HG02571 (cell line): ENCODE measurements at regions not wholly inside any gene's neighbourhood (a gene's known extent, or its start where the extent isn't known, plus 50 kb on each side); places are given as distances from the start of the nearest gene placed in this dataset.

Experiments used
- ATAC-seq: cut with Tn5 transposase; IDR thresholded peaks from one replicate; pipeline ENCODE4 v1.9.1; 2021; ENCODE audit warnings: mild to moderate bottlenecking, moderate library complexity; ENCODE audit not compliant: unreplicated experiment

DNA sequence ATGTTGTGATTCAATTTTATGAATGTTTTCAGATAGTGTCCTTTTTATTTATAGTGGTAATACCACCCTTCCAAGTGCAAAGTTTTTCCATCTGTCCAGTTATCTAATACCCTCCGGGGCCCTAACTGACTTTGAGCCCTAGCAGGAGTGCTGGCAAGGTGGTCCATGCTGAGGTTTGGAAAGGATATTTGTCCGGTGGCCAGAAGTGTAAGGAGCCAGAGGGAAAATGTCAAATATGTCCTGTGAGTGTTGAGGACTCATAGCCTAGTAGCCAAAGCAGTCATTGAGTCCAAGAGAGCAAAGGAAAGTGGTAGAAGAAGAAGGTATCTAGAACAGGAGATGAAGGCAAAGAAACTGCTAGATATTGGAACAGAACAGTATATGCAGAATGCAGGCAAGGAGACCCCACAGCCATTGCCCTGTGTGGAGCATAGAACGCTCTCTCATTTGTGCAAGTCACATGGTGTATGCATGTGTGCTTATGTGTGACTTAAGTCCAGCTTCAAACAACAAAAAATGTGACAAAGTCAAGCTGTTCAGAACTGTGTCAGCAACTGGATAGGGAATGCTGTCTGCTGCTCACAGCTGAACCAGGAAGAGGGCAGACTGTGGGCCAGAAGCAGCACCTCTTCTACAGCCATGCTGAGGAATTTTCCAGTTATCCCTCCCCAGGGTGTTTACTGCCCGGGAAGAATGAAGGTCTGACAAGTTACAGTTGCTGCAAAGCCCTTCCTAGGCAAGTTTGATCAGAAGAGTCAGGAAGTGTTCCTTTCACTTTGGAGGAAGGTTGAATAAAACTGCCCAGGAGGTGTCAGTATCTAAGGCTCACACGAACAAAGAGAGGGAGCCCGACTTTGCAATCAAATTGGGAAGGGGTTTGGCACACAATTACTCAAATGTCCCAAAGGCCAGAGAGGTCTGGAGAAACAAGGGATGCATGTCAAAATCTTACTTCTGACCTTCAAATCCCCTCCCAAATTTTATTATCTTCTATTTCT, 463.3 kb upstream of the DMAC1 start:
- no peak for ATAC-seq

DNA sequence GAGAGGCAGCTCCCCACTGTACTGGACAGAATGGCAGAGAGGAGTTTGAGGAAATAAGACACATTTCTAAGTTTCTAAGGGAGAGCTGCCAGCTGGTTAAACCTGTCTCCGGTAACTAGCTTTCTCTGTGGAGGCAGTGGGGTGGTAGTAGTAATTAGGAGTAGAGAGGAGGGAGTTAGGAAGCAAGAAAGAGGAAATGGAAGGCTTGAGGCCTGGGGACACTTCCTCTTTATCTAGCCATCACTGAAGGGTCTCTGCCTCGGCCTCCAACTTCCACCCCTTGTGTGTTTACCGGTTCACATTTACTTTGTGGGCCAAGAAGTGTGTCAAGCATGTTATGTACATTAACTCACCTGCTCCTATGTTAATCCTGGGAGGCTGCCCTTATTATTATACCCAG, 462.2 kb upstream of the DMAC1 start:
- no peak for ATAC-seq

DNA sequence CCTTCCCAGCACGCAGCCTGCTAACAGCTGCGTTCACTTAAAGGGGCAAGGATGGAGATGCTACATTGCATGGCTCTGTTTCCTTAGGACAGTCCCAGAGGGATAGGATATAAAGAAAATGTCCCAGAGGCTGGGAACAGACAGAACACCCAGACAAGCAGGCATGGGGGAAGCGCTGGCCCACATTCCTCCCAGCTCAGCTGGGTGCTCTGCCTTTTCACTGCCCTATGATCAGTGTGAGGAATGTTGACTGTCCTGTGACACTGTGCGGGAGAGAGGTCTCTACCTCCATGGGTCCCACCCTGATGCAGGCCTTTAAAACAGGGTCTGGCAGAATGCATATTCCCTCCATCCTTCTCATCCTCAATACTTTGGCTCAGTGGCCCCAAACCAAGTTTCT, 459.4 kb upstream of the DMAC1 start:
- no peak for ATAC-seq

DNA sequence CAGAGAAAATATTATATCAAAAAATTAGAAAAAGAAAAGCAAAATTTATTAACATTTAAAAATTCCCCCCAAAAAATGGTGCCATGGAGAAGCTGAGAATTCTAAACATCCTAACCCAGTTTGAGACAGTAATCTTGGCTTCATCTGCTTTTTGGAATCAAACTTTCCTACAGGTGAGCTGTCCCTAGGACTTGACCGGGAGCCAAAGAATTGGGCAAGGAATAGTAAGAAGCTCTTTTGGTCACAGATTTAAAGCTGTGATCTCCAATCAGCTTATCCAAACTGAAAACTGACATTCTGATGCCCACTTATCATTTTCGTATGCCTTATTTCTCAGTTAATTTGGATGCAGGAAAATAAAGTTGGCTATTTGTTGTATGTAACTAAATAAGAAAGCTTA, 457.3 kb upstream of the DMAC1 start:
- ATAC-seq: no peak

DNA sequence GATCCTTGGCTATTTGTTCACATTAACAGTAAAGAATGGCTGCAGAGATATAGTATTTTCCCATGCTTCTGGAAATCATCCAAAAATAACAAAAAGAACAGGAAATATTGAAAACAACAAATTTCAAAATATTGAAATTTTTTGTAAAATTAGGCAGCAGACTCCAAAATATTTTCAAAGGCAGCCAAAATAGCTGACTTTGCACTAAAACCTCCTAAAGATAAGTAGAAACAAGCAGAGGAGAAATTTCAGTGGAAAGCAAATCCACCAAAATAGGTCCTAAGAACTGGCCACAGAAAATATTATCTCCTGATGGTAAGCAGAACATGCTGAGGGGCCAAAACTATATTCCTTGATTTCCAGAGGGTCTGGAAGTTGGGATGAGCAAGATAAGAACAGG, 456.3 kb upstream of the DMAC1 start:
- ATAC-seq: no peak

DNA sequence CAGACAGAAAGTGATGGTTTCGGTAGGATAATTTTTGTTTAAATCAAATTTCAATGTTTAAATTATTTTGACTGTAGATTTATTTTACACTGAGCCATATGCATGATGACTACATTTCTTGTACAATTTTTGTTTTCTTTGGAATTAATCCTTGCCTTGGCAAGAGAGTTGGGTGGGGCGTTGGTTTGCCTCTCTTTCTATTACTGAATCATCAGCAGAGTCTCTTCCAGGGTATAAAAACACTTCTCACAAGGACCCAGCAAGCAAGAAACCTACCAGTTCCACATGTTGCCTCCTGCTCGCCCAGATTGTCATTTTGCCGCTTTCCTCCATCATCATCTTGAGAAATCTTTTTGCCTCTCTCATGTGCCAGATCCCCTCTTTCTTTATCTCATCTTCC, 455.0 kb upstream of the DMAC1 start:
- ATAC-seq: no peak

DNA sequence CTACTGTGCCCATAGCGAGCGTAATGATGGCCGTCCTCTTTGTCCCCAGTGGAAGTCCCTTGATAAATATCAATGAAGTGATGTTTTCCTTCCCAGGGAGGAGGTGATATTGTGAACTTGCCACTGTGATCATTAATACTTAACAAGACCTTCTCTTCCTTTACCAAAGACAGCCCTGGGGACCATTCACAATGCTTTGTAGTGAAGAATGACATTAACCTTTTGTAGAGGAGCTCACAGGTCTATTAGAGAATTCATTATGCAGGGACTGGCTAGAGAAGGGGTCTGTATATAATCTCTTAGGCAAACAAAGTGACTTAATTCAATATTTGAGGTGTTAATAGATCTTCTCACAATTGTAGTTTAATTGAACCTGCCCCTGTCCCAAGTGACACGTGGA, 452.9 kb upstream of the DMAC1 start:
- ATAC-seq: no peak

DNA sequence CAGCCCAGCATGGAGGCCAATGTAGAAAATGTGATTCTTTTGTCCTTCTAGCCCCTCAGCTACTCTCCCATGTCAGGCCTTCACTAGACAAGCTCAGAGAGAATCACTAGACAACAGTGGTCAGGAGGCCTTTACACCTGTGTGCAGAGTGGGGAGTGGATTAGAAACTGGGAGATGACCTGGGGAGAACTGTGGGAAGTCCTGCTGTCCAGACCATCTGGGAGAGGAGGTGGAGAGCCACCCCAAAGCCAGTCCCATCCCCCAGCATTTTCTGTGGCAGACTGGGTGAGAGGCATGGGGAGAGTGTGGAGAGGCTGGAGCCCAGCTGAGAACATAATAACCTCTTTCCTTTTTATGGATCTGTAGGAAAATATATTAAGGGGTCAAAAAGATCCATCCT, 452.0 kb upstream of the DMAC1 start:
- no peak for ATAC-seq

DNA sequence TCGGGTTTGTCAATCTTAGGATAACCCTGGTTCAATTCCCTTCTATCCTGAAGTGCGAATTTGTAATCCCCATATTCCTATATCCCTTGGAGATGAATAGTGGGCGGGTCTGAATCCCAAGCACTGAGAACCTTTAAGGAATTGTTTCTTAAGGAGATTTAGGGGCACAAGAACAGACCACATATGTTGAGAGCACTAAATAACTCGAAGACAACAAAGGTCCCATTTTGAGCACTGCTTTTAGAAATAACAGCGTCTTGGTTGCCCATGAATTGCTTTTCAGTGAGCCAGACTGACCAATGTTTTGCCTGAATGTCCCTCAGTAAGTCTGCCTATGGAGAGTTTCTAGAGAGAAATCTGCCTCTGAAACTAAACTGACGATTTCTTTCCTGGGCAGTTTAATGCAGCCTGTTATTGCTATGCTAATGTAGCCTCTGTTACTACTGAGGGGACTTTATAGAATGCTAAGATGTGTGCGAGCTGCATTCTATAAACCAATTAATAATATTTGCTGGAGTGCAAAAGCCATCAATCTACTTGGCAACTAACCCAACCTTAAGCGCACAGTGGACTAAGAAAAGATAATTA, 445.0 kb upstream of the DMAC1 start:
- ATAC-seq: no peak

DNA sequence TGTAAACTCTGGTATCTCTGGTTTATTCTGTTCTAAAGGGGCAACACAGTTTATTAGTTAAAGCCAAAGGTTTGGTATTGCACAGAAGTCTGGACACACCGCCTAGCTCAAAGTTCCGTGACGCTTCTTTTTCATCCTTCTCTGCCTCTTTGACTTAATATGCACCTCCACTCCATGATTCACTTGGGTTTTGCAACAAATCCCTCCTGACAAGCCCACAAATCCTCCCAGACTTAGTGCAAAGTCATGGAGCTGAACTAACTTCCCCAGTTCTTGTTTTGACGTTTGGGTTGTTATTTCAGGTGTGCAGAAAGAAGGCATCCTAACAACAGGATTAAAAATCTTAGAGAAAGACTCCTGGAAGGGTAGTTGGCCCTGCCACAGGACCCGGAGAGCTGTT, 441.6 kb upstream of the DMAC1 start:
- ATAC-seq: no peak

DNA sequence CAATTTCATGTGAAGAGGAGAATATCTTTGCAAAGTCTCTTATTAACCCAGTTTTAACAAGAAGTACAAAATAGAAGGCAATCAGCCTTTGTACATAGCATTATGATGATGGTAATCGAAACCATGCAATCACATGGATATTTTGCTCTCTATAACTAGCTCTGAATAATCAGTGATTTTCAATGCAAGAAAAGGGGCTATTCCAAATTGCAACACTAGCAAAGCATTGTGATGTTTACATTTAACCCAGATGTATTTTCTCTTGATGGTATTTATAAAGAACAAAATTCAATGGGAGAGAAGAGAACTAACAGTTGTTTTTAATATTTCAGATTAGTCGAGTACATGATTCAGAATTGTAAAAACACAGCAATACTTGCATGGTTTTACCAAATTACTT, 437.5 kb upstream of the DMAC1 start:
- ATAC-seq: no peak

DNA sequence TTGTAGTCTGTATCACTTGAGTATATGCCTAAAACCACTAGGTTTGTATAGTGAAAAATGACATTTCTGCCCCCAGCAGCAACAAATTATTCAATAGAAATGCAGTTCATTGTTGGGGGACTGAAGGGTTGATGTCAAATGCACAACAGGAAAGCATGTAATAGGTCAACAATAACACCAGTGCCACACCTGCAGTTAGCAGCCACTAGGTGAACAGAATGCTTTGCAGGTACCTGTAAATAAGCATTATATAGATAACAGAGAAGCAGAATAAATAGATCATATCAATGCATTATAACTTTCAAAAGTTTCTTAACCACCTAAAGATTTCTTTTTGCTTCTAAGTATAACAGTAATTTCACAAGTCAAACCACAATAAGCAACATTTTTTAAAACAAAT, 435.9 kb upstream of the DMAC1 start:
- ATAC-seq: no peak

DNA sequence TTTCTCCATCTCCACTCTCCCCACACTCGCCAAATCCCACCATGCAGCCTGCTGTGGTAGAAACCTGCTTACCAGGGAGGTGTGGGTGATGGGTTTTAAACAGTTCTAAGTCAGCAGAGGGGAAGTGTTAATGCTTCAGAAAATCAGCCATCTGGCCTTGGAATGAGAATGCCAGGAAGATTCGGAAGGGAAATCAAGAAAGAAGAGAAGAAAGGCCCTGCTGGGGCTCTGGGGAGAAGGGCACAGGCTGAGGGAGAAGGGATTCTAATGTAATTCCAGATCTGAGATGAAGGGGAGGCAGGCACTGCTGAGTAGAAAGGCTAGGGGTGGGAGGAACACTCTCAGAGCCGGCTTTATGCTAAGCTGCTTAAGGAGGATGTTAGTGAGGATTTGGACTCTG, 434.7 kb upstream of the DMAC1 start:
- no peak for ATAC-seq

DNA sequence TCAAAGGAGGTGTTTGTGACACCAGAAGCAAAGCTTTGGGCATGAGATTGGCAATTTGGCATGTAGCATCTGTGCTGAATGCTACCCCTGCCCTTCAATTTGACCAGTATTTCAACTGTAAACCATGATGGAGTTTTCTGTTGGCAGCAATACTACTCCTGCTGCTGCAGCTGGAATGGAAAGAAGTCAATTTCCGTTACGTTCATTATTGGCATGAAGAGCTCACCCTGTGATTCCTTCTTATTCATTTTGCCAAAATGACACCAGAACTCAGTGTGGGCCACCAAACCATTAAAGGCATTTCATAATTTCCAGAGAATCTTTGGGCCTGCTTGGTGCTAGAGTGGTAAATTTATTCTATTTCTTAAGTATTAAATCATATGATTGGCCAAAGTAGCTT, 433.1 kb upstream of the DMAC1 start:
- ATAC-seq: no peak

DNA sequence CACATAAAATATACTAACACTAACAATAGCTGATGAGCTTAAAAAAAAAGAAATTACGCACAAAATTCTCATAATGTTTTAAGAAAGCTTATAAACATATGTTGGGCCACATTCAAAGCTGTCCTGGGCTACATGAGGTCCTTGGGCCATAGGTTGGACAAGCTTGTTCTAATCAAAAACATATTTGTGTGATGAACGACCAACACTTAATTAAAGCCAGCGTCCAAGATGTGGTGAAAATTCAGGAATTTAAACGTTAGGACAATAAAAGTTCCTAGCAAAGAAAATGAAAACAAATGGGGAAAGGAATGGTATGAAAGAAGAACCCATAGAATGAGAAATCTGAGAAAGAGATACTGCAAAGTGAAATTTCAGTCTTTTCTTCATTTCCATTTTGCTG, 429.6 kb upstream of the DMAC1 start:
- no peak for ATAC-seq

DNA sequence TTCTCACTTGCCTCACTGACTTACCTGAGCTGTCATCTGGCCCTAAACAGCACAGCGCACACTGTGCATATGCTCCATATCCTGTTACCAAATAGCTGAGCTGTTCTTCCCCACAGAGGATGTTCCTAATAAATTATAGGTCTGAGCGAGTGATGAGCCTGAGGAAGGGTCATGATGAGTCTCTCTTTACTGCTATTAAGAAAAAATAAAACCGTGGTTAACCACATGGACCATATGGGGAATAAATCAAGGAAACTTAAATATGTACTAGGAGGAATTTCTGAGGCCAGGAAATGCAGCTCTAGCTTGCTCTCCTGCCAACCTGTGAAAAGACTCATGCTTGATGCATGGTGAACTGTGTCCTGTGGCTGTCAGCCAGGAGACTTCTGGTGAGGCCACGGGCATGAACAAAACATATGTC, 424.8 kb upstream of the DMAC1 start:
- ATAC-seq: no peak

DNA sequence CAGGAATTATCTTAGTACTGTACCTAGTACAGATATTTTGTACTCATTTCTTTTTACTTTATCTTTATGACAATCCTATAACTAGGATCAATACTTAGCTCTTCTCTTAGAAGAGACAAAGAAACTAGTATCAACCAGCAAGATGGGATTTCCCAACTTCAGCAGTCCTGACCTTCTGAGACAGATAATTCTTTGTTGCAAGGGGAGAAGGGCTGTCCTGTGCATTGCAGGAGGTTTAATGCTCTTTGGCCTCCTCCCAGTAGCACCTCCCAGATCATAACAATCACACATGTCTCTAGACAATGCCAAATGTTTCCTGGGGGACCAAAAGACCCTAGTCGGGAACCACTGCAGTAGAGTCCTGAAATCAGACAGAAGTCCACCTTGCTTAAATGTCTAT, 424.3 kb upstream of the DMAC1 start:
- ATAC-seq: no peak

DNA sequence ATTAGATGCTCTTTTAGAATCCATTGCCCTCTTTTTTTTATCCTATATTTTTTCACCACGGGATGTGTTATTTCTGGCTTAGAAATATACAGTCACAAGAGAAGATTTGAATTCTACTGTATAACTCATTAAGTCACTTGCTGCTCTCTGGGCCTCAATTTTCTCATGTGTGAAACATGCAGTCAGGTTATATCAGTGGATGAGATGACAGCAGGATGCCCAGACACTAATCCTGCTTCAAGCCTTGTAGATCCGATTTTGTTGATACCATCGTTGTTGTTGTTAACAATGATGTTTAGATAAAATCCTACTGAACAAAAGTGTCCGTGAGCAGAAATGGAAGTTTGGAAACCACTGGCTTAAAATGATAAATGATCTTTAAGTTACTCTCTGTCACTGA, 421.9 kb upstream of the DMAC1 start:
- ATAC-seq: no peak

DNA sequence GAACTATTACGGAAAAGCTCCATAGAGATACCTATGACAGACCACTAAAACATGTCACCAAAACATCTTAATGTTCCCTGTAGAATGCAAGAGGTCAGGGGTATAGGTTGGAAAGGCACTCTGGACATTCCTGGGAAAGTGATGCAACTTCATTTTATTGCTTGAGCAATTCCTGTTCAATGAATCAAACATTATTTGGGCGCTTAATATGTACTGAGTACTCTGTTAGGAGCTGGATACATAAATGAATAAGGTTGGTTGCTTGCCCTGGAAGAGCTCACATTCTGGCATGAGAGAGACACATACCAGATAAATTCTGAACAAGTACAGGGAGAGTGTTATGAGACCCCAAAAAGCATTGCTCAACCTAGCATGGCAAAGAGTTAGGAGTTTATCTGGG, 408.9 kb upstream of the DMAC1 start:
- no peak for ATAC-seq

DNA sequence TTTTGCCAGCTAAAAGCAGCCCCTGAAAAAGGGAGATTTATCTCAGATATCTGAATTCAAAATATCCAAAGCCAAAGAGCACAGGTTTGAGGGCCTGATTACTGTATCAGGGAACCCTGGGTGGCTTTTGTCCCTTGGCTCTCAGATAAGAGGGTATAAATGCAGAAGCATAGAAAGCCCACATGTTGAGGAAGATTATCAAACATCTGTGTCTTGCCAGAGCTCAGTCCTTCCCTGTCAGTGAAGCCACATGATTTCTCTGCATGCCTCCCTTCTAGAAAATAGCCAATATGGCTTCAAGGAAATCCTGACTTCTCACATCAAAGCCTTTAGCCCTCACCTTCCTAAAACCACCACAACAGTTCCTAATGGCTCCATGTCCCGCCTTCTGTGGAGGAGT, 408.0 kb upstream of the DMAC1 start:
- ATAC-seq: no peak

DNA sequence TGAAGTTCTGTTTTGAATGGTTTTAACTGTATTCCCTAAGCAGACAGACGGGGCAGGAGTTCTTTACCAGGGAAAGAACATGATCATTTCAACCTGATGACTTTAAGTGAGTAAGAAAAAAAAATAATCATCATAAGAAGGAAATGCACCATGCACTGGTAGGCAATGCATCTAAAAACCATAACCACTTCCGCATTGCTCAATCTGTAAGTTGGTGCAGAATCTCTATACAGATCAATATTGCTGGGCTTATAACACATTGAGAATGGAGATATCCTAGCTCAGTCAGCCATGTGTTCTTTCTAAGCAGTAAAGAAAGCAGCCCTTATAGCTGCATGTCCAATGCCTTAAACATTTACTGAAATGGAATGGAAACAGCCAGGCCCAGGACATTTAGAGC, 407.1 kb upstream of the DMAC1 start:
- no peak for ATAC-seq

DNA sequence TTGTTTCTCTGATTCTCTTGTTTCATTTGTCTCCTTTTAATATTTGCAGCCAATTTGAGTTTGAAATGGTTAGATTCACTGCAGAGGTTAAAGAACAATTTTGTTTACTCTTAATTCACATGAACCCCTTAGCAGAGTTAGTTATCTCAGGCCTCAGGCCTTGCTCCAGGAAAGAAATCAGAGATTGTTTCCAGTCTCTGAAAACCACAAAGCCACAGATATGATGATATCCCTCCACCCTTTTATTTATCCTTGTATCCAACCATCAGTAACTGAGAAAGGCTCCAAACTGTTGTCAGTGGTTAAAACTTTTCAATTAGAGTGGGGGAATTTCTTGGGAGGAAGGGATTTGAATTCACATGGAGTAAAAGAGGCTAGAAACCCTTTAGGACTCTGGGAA, 406.0 kb upstream of the DMAC1 start:
- no peak for ATAC-seq

DNA sequence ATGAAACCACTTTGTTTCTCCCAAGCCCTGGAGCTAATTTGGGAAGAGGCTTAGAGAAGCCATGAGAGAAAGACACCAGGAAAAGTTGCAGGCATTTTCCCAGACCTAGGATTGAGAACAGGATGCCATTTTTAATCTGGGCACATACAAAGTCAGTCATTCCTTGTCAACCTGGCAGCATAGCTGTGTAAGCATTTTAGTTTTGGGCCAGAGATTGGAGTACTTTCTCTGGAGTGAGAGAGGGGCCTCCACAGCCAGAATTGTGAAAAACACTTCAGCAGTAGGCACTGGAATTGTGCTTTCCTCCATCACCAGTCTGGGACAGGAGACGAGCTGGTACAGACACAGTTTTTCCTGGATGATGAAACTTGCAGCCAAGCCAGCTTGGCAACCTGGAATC, 390.3 kb upstream of the DMAC1 start:
- no peak for ATAC-seq
